Mammary epithelial cell (primary cell): ENCODE measurements at regions not wholly inside any gene's neighbourhood (a gene's known extent, or its start where the extent isn't known, plus 50 kb on each side); places are given as distances from the start of the nearest gene placed in this dataset.
"Not testable (repeated sequence)": the region's sequence is repeated elsewhere in the genome, so short reads cannot be mapped to it uniquely, and the experiment has no call there.

Experiments
- EZH2 ChIP-seq: IDR thresholded peaks from 2 replicates; pipeline ENCODE4 v1.6.1; 2012; ENCODE audit warnings: low read length, inconsistent platforms, borderline replicate concordance
- TF ChIP-seq, protein P1 (sequence below), 2 donors: IDR thresholded peaks in 1 of 2; conservative IDR thresholded peaks in 1 of 2; 2 replicates each; pipeline ENCODE4 v1.5.1; 2011 to 2012; ENCODE audit warnings: inconsistent platforms in 2 of 2, low read length in 2 of 2, mild to moderate bottlenecking in 2 of 2, control low read depth in 1 of 2, low read depth in 1 of 2; ENCODE audit not compliant: insufficient read depth in 1 of 2; ENCODE audit errors: extremely low read depth in 1 of 2

DNA sequence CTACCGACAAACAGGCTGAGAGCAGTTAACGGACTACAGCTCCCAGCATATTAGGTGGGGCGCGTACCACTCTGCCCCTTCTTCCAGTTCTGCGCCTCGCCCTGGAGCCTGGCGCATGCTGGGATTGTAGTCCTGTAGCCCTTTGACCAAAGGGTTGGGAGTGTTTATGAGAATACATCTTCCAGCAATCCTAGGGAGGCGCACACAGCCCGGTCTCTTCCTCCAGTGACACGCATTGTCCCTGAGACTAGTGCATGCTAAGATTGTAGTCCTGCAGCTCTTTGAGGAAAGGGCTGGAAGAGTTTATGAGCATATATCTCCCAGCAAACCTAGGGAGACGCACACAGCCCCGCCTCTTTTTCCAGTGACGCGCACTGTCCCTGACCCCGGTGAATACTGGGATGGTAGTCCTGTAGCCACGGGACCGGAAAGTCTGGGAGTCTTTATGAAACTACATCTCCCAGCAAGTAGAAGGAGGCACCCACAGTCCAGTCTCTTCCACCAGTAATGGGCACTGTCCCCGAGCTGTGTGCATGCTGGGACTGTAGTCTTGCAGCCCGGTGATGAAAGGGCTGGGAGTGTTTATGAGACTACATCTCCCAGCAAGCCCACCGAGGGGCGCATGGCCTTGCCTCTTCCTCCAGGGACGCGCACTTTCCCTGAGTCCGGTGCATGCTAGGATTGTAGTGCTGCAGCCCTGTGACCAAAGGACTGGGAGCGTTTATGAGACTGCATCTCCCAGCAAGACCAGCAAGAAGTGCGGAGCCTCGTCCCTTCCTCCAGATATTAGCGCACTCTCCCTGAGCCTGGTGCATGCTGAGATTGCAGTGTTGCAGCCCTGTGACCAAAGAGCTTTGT lies 1812.2 kb upstream of the DEFB115 start:
- not testable (repeated sequence) for TF ChIP-seq EZH2
- TF ChIP-seq, protein P1, sequence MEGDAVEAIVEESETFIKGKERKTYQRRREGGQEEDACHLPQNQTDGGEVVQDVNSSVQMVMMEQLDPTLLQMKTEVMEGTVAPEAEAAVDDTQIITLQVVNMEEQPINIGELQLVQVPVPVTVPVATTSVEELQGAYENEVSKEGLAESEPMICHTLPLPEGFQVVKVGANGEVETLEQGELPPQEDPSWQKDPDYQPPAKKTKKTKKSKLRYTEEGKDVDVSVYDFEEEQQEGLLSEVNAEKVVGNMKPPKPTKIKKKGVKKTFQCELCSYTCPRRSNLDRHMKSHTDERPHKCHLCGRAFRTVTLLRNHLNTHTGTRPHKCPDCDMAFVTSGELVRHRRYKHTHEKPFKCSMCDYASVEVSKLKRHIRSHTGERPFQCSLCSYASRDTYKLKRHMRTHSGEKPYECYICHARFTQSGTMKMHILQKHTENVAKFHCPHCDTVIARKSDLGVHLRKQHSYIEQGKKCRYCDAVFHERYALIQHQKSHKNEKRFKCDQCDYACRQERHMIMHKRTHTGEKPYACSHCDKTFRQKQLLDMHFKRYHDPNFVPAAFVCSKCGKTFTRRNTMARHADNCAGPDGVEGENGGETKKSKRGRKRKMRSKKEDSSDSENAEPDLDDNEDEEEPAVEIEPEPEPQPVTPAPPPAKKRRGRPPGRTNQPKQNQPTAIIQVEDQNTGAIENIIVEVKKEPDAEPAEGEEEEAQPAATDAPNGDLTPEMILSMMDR (conservative IDR thresholded peaks at IDR 0.05 in 1 of 2, IDR thresholded peaks at IDR 0.05 in 1 of 2; ENCODE audit: extremely low read depth in 1 of 2, insufficient read depth in 1 of 2, low read depth in 1 of 2, low read length in 2 of 2), result not testable (repeated sequence)
